Upper lobe of left lung (tissue), 6 donors: ENCODE measurements at regions not wholly inside any gene's neighbourhood (a gene's known extent, or its start where the extent isn't known, plus 50 kb on each side); places are given as distances from the start of the nearest gene placed in this dataset.

Experiments used
- ATAC-seq, 2 donors: fragments of 200-7000 bp; cut with Tn5 transposase; one replicate each; pipeline ENCODE4 v1.9.1; 2022; ENCODE audit warnings: mild to moderate bottlenecking in 2 of 2, moderate library complexity in 2 of 2; ENCODE audit not compliant: low FRiP score in 2 of 2
- DNase-seq, 2 donors: peaks; one replicate each; pipeline ENCODE4 v3.0.0-alpha.2; 2019 to 2020
- H3K27ac ChIP-seq, 4 donors: fragments of 200-600 bp; sonication (generic); one replicate each; pipeline ENCODE4 v1.5.1; 2016 to 2019
- H3K27me3 ChIP-seq, 4 donors: fragments of 200-600 bp; sonication (generic); one replicate each; pipeline ENCODE4 v1.5.1; 2017 to 2019
- H3K36me3 ChIP-seq, 4 donors: fragments of 200-600 bp; sonication (generic); one replicate each; pipeline ENCODE4 v1.5.1; 2016 to 2019
- H3K4me1 ChIP-seq, 4 donors: fragments of 200-600 bp; sonication (generic); one replicate each; pipeline ENCODE4 v1.5.1; 2018 to 2019
- H3K4me3 ChIP-seq, 4 donors: fragments of 200-600 bp; sonication (generic); one replicate each; pipeline ENCODE4 v1.5.1; 2017 to 2019; ENCODE audit warnings: mild to moderate bottlenecking in 2 of 4, moderate library complexity in 1 of 4
- H3K9me3 ChIP-seq, 4 donors: fragments of 200-600 bp; sonication (generic); one replicate each; pipeline ENCODE4 v1.5.1; 2018 to 2019
- CTCF ChIP-seq, 6 experiments: fragments of 450-650 bp in 4 of 6; fragments of 200-600 bp in 2 of 6; sonication (generic) in 2 of 6; IDR thresholded peaks; one replicate each; pipeline ENCODE4 v1.5.1; 2016 to 2019; ENCODE audit warnings: antibody characterized with exemption in 6 of 6
- EP300 ChIP-seq, 4 donors: sonication (generic); formaldehyde crosslinking; IDR thresholded peaks; one replicate each; pipeline ENCODE4 v1.5.1; 2017; ENCODE audit warnings: antibody characterized with exemption in 4 of 4, control low read depth in 2 of 4
- POLR2A ChIP-seq, 4 donors: fragments of 450-650 bp; IDR thresholded peaks; one replicate each; pipeline ENCODE4 v1.5.1; 2016 to 2017; ENCODE audit warnings: antibody characterized with exemption in 4 of 4, mild to moderate bottlenecking in 2 of 4
- POLR2AphosphoS5 ChIP-seq, 2 donors: sonication (generic); formaldehyde crosslinking; IDR thresholded peaks; one replicate each; pipeline ENCODE4 v1.5.1; 2017; ENCODE audit warnings: antibody characterized with exemption in 2 of 2
- WGBS, 2 donors: methylation state at CpG; one replicate each; pipeline ENCODE4 v1.1.5; 2017 to 2018; 5-methylcytosine and 5-hydroxymethylcytosine counted together
- donor health status: DM: no; HTN: no; CAD: no; lungs with moderate emphysema.
- donor health status: DM: no; HTN: yes; CAD: no; lungs with severe emphysema.

- Histone ChIP-seq H3K27me3 (no peaks in the 10 kb centered on the region), H3K4me3 (no peak overlapping the region), H3K9me3 (no peaks in the 10 kb centered on the region), H3K4me1 (no peaks in the 10 kb centered on the region), H3K27ac (no peak overlapping the region), H3K36me3 (no peaks in the 10 kb centered on the region)
- no peak for DNase-seq
- 92 to 95% methylated on average over 4 of the region's 4 CpGs for WGBS, 2 donors
- no peak for ATAC-seq
- TF ChIP-seq POLR2AphosphoS5 (IDR thresholded peaks at IDR 0.05) (no peak), EP300 (IDR thresholded peaks at IDR 0.05) (no peak), CTCF (IDR thresholded peaks at IDR 0.05) (no peak), POLR2A (IDR thresholded peaks at IDR 0.05) (no peak)
Measured at GRCh38 chr4:131046821-131047220, 1950.9 kb downstream of the C4orf33 start.

- DNase-seq (no peak), ATAC-seq (no peak)
- H3K27ac ChIP-seq: no peak overlapping the region
- WGBS, 2 donors: 87% methylated on average over 2 of the region's 2 CpGs
- no peak overlapping the region for H3K4me3 ChIP-seq
- H3K36me3 ChIP-seq: no peaks in the 10 kb centered on the region
- TF ChIP-seq EP300 (IDR thresholded peaks at IDR 0.05): no peak
- no peak for TF ChIP-seq POLR2A (IDR thresholded peaks at IDR 0.05)
- TF ChIP-seq CTCF (IDR thresholded peaks at IDR 0.05): no peak
- TF ChIP-seq POLR2AphosphoS5 (IDR thresholded peaks at IDR 0.05): no peak
- no peaks in the 10 kb centered on the region for H3K4me1 ChIP-seq
- no peaks in the 10 kb centered on the region for H3K27me3 ChIP-seq
- H3K9me3 ChIP-seq: no peaks in the 10 kb centered on the region
Measured at GRCh38 chr4:131052646-131053045, 1956.7 kb downstream of the C4orf33 start.

GRCh38 chr4:131054489-131055019 is 1958.6 kb downstream of the C4orf33 start:
- H3K4me3 ChIP-seq: no peak overlapping the region

DNA sequence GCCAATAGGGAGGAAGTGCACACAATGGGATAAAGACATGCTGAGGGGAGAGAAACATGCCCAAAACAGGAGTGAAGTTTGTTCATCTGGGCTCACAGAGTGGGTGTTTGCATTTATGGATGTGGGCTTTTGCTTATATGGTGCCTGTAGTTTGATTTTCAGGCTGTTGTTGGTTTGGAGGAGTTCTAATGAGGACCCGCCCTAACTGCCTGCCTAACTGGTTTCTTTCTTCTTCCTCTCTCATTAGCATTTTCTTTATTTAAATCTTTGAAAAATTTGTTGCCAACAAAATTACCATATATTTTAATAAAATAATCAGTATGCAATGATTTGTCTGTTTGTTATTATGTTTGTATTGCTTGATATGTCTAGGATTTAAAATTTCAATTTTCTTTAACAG is 1965.8 kb downstream of the C4orf33 start:
- H3K9me3 ChIP-seq: peaks cover 0 to 21% (median 9%) of the 10 kb centered on the region in 4 donors
- WGBS, 2 donors: 85 to 88% methylated on average over 1 of the region's 1 CpG
- no peaks in the 10 kb centered on the region for H3K27me3 ChIP-seq
- H3K27ac ChIP-seq: no peak overlapping the region
- H3K4me1 ChIP-seq: no peaks in the 10 kb centered on the region
- H3K4me3 ChIP-seq: no peak overlapping the region
- no peak for TF ChIP-seq POLR2AphosphoS5 (IDR thresholded peaks at IDR 0.05)
- no peak for TF ChIP-seq POLR2A (IDR thresholded peaks at IDR 0.05)
- no peak for TF ChIP-seq EP300 (IDR thresholded peaks at IDR 0.05)
- TF ChIP-seq CTCF (IDR thresholded peaks at IDR 0.05): no peak
- DNase-seq (no peak), ATAC-seq (no peak)
- no peaks in the 10 kb centered on the region for H3K36me3 ChIP-seq

More at GRCh38 chr4:131054489-131055019, 1958.6 kb downstream of the C4orf33 start:
- H3K27me3 ChIP-seq: no peaks in the 10 kb centered on the region
- TF ChIP-seq CTCF (IDR thresholded peaks at IDR 0.05): no peak
- TF ChIP-seq POLR2A (IDR thresholded peaks at IDR 0.05): no peak
- TF ChIP-seq EP300 (IDR thresholded peaks at IDR 0.05): no peak
- TF ChIP-seq POLR2AphosphoS5 (IDR thresholded peaks at IDR 0.05): no peak
- no peak for DNase-seq
- no peaks in the 10 kb centered on the region for H3K9me3 ChIP-seq
- WGBS, 2 donors: 75 to 79% methylated on average over 8 of the region's 8 CpGs
- H3K4me1 ChIP-seq: no peaks in the 10 kb centered on the region
- no peak overlapping the region for H3K27ac ChIP-seq
- ATAC-seq: no peak
- no peaks in the 10 kb centered on the region for H3K36me3 ChIP-seq

DNA sequence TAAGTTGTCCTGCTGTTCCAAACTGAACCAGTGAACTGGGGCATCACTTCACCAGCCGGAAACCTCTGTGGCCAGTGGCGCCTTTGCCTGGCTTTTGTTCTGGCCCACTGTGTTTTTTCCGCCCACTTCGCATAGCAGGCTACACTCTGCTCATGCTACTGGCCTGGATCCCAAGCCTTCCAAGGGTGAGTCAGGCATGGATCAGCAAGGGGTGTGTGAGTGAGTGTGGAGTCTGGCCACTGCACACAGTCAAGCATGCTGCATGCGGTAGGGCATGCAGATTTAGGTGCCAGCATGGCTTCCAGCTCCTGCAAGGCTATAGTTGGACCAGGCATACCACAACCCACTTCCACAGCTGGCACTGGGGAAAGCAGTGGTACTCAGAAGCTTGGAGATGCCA is 1967.9 kb downstream of the C4orf33 start:
- H3K4me3 ChIP-seq: no peak overlapping the region
- WGBS, 2 donors: 96 to 100% methylated on average over 4 to 5 of the region's 5 CpGs
- TF ChIP-seq POLR2A (IDR thresholded peaks at IDR 0.05) (no peak), CTCF (IDR thresholded peaks at IDR 0.05) (no peak)
- H3K9me3 ChIP-seq: peaks cover 0 to 21% (median 9%) of the 10 kb centered on the region in 4 donors
- no peaks in the 10 kb centered on the region for H3K36me3 ChIP-seq
- H3K4me1 ChIP-seq: no peaks in the 10 kb centered on the region
- H3K27me3 ChIP-seq: no peaks in the 10 kb centered on the region
- ATAC-seq (no peak), DNase-seq (no peak)
- no peak overlapping the region for H3K27ac ChIP-seq
